HCT116 (cell line): ENCODE measurements at regions not wholly inside any gene's neighbourhood (a gene's known extent, or its start where the extent isn't known, plus 50 kb on each side); places are given as distances from the start of the nearest gene placed in this dataset. TPM values are rescaled to one million over a fixed set of nuclear protein-coding genes. Genes with fewer than 3 reads are reported as not detected.

Source experiments
- ATAC-seq: fragments of 200-7000 bp; cut with Tn5 transposase; 2 replicates; pipeline ENCODE4 v1.9.1; 2020; ENCODE audit warnings: mild to moderate bottlenecking, moderate library complexity
- BruUV-seq: library from RNA; stranded (reverse); fragments of 400-500 nt; replicated peaks from 2 replicates; lab custom pipeline; 2021; lab: Mats Ljungman, UMichigan
- CTCF ChIA-PET: fragments of 300-600 bp; sonication (Branson Sonifier 250); formaldehyde crosslinking; loops from one replicate; lab custom pipeline; 2021; ENCODE audit warnings: antibody characterized with exemption; lab: Charles Lee
- POLR2A ChIA-PET: fragments of 300-600, 350-600 bp; sonication (Branson Sonifier 250); formaldehyde crosslinking; loops from one replicate; lab custom pipeline; 2021; ENCODE audit warnings: antibody characterized with exemption; lab: Charles Lee
- RAD21 ChIA-PET, 2 experiments: fragments of 300-600 bp; sonication (Branson Sonifier 250); formaldehyde crosslinking; loops; one replicate each; lab custom pipeline; 2023; ENCODE audit warnings: low total read pairs in 2 of 2; ENCODE audit not compliant: uncharacterized antibody in 2 of 2, unreplicated experiment in 2 of 2, low non-redundant PET in 1 of 2; lab: Charles Lee
- DNase-seq: peaks from one replicate; pipeline ENCODE4 v3.0.0-alpha.2; 2010; ENCODE audit warnings: low read depth, low spot score
- H2AFZ ChIP-seq: fragments of 200-600 bp; shearing (Covaris generic), sonication (generic); 2 replicates; pipeline ENCODE4 v1.6.1; 2017; ENCODE audit warnings: low read depth, mixed run types, mixed read lengths, antibody characterized with exemption, low read length; ENCODE audit not compliant: poor library complexity, severe bottlenecking
- H3K27ac ChIP-seq: 2 replicates; pipeline ENCODE4 v1.5.1; 2012; ENCODE audit warnings: low read depth, low read length
- H3K27me3 ChIP-seq: fragments of 200-600 bp; sonication (generic); 2 replicates; pipeline ENCODE4 v1.6.1; 2016; ENCODE audit warnings: mixed run types, low read length, mixed read lengths; ENCODE audit not compliant: insufficient read depth
- H3K36me3 ChIP-seq, 2 experiments: fragments of 200-500 bp in 1 of 2; fragments of 200-600 bp in 1 of 2; sonication (Bioruptor generic) in 1 of 2; sonication (generic) in 1 of 2; 2 replicates each; pipeline versions ENCODE4 v1.5.1 to v1.6.1; 2014 to 2016; ENCODE audit warnings: low read length in 2 of 2, inconsistent platforms in 1 of 2, mixed read lengths in 1 of 2, mixed run types in 1 of 2; ENCODE audit not compliant: insufficient read depth in 2 of 2, control insufficient read depth in 1 of 2
- H3K4me1 ChIP-seq, 2 experiments: fragments of 200-600 bp in 1 of 2; sonication (generic) in 1 of 2; 2 replicates each; pipeline versions ENCODE4 v1.5.1 to v1.6.1; 2012 to 2017; ENCODE audit warnings: low read length in 2 of 2, inconsistent platforms in 1 of 2, mild to moderate bottlenecking in 1 of 2, mixed read lengths in 1 of 2, mixed run types in 1 of 2, moderate library complexity in 1 of 2; ENCODE audit not compliant: insufficient read depth in 2 of 2, control insufficient read depth in 1 of 2
- H3K4me2 ChIP-seq: fragments of 200-600 bp; sonication (generic); 2 replicates; pipeline ENCODE4 v1.6.1; 2017; ENCODE audit warnings: mixed run types, low read length, mixed read lengths
- H3K4me3 ChIP-seq, 2 experiments: fragments of 200-600 bp in 1 of 2; sonication (generic) in 1 of 2; replicated peaks in 1 of 2; 2 replicates each; pipeline ENCODE4 v1.5.1; 2011 to 2016; ENCODE audit warnings: low read length in 2 of 2, control low read depth in 1 of 2, low read depth in 1 of 2, mild to moderate bottlenecking in 1 of 2, mixed read lengths in 1 of 2, mixed run types in 1 of 2
- H3K79me2 ChIP-seq: fragments of 200-600 bp; sonication (generic); 2 replicates; pipeline ENCODE4 v1.6.1; 2017; ENCODE audit warnings: mild to moderate bottlenecking, mixed run types, low read length, moderate library complexity, mixed read lengths; ENCODE audit not compliant: insufficient read depth
- H3K9ac ChIP-seq: fragments of 200-600 bp; sonication (generic); 2 replicates; pipeline ENCODE4 v1.6.1; 2016; ENCODE audit warnings: low read length, mixed read lengths
- H3K9me2 ChIP-seq: fragments of 200-600 bp; sonication (generic), shearing (Covaris generic); 2 replicates; pipeline ENCODE4 v1.6.1; 2017; ENCODE audit warnings: mixed run types, mild to moderate bottlenecking, moderate library complexity; ENCODE audit not compliant: insufficient read depth
- H3K9me3 ChIP-seq, 2 experiments: fragments of 200-500 bp in 1 of 2; fragments of 200-600 bp in 1 of 2; sonication (Bioruptor generic) in 1 of 2; sonication (generic) in 1 of 2; 2 replicates each; pipeline ENCODE4 v1.6.1; 2014 to 2017; ENCODE audit warnings: low read length in 2 of 2, mixed read lengths in 2 of 2, inconsistent platforms in 1 of 2, low read depth in 1 of 2, mild to moderate bottlenecking in 1 of 2, mixed run types in 1 of 2, moderate library complexity in 1 of 2; ENCODE audit not compliant: control insufficient read depth in 1 of 2, insufficient read depth in 1 of 2
- H4K20me1 ChIP-seq: fragments of 200-600 bp; sonication (generic), shearing (Covaris generic); 2 replicates; pipeline ENCODE4 v1.6.1; 2017; ENCODE audit warnings: mixed run types, mild to moderate bottlenecking, moderate library complexity; ENCODE audit not compliant: insufficient read depth
- CBX3 ChIP-seq: IDR thresholded peaks from 2 replicates; pipeline ENCODE4 v1.6.1; 2012; ENCODE audit warnings: low read depth
- CEBPB ChIP-seq: IDR thresholded peaks from 2 replicates; pipeline ENCODE4 v1.6.1; 2012; ENCODE audit warnings: low read depth
- SIN3A ChIP-seq: IDR thresholded peaks from 2 replicates; pipeline ENCODE4 v1.6.1; 2012; ENCODE audit warnings: low read depth
- TCF7L2 ChIP-seq: IDR thresholded peaks from 2 replicates; pipeline ENCODE4 v1.7.0; 2011; ENCODE audit warnings: borderline replicate concordance, inconsistent platforms; ENCODE audit not compliant: insufficient read depth, insufficient read length; ENCODE audit errors: extremely low read depth
- ZFX ChIP-seq: fragments of 450-650 bp; IDR thresholded peaks from 2 replicates; pipeline ENCODE4 v1.6.1; 2017
- intact Hi-C: fragments of 100-400 bp; cut with micrococcal nuclease; formaldehyde crosslinking; loops from 2 replicates; pipeline ENCODE4 v1.10.0; 2022
- microRNA-seq: library from miRNA; unstranded; fragments of <30 nt; microRNA quantifications from one replicate; pipeline ENCODE4, GENCODE V29; 2016; ENCODE audit warnings: borderline number of aligned reads
- TF ChIP-seq, protein P1 (sequence below): IDR thresholded peaks from 2 replicates; pipeline ENCODE4 v1.6.1; 2012; ENCODE audit warnings: low read depth
- TF ChIP-seq, protein P2 (sequence below): IDR thresholded peaks from 2 replicates; pipeline ENCODE4 v1.6.1; 2012

GRCh38 chr2:58291726-58292438 lies 50.8 kb upstream of the FANCL start:
- RAD21 ChIA-PET = no interaction called here

More at GRCh38 chr2:58291726-58292438, 50.8 kb upstream of the FANCL start:
- ChIA-PET POLR2A (no interaction called here), CTCF (no interaction called here)
- Histone ChIP-seq H3K36me3 (no peaks in the 10 kb centered on the region), H3K79me2 (no peaks in the 10 kb centered on the region), H3K4me2 (no peak overlapping the region), H3K27ac (no peak overlapping the region), H3K9me2 (no peaks in the 10 kb centered on the region), H3K4me3 (no peak overlapping the region), H3K9me3 (no peaks in the 10 kb centered on the region), H3K27me3 (no peaks in the 10 kb centered on the region), H2AFZ (no peak overlapping the region), H3K9ac (no peak overlapping the region), H3K4me1 (peaks cover 0 to 6% of the 10 kb centered on the region in 2 experiments; a peak in 2 of 4 replicates), H4K20me1 (no peaks in the 10 kb centered on the region)
- ATAC-seq = no peak
- intact Hi-C loops = no loop called here
- DNase-seq = no peak
- no TSS peak for BruUV-seq
- TF ChIP-seq CBX3 = no peak
- no peak for TF ChIP-seq CEBPB
- TF ChIP-seq, protein P1, sequence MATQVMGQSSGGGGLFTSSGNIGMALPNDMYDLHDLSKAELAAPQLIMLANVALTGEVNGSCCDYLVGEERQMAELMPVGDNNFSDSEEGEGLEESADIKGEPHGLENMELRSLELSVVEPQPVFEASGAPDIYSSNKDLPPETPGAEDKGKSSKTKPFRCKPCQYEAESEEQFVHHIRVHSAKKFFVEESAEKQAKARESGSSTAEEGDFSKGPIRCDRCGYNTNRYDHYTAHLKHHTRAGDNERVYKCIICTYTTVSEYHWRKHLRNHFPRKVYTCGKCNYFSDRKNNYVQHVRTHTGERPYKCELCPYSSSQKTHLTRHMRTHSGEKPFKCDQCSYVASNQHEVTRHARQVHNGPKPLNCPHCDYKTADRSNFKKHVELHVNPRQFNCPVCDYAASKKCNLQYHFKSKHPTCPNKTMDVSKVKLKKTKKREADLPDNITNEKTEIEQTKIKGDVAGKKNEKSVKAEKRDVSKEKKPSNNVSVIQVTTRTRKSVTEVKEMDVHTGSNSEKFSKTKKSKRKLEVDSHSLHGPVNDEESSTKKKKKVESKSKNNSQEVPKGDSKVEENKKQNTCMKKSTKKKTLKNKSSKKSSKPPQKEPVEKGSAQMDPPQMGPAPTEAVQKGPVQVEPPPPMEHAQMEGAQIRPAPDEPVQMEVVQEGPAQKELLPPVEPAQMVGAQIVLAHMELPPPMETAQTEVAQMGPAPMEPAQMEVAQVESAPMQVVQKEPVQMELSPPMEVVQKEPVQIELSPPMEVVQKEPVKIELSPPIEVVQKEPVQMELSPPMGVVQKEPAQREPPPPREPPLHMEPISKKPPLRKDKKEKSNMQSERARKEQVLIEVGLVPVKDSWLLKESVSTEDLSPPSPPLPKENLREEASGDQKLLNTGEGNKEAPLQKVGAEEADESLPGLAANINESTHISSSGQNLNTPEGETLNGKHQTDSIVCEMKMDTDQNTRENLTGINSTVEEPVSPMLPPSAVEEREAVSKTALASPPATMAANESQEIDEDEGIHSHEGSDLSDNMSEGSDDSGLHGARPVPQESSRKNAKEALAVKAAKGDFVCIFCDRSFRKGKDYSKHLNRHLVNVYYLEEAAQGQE = no peak
- TF ChIP-seq ZFX = no peak
- no peak for TF ChIP-seq TCF7L2
- TF ChIP-seq SIN3A = no peak
- TF ChIP-seq, protein P2, sequence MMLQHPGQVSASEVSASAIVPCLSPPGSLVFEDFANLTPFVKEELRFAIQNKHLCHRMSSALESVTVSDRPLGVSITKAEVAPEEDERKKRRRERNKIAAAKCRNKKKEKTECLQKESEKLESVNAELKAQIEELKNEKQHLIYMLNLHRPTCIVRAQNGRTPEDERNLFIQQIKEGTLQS = no peak

Small RNAs in the stretch of these regions (microRNA-seq; reads per million reads assigned to microRNA genes)
- not detected for gene MIR4432
